ENCODE measurements at regions not wholly inside any gene's neighbourhood (a gene's known extent, or its start where the extent isn't known, plus 50 kb on each side); places are given as distances from the start of the nearest gene placed in this dataset.

DNA sequence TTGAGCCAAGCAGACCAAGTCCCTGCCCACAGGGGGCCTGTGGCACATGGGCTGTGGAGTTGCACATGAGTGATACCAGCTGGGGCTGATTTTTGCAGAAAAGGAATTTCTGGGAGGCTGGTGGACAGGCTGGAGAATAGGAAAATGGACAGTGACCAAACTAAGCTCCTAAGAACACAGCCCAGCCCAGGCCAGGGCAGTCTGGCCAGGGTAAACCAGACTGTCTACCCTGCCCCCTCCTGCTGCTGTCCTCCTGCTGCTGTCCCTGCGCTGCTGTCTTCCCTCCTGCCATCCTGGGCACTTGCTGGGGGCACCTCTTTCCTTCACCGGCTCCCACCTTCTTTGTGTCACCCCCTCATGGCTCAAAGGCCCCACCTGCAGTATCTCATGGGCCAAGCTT is 219.2 kb downstream of the ZIC5 start:
- Histone ChIP-seq H3K9me3 (no peaks in the 10 kb centered on the region), H3K4me3 (no peak overlapping the region), H3K27me3 (no peaks in the 10 kb centered on the region), H3K36me3 (no peaks in the 10 kb centered on the region), H3K4me1 (no peaks in the 10 kb centered on the region), H3K27ac (no peak overlapping the region)
- 84 to 97% (median 88%) methylated on average over 2 of the region's 2 CpGs for WGBS, 5 donors
- intact Hi-C loops (cut with DNase I; ENCODE audit: low total_unique reads) = no loop called here
- TF ChIP-seq POLR2AphosphoS5 (IDR thresholded peaks at IDR 0.05) = no peak
- TF ChIP-seq, protein P1, sequence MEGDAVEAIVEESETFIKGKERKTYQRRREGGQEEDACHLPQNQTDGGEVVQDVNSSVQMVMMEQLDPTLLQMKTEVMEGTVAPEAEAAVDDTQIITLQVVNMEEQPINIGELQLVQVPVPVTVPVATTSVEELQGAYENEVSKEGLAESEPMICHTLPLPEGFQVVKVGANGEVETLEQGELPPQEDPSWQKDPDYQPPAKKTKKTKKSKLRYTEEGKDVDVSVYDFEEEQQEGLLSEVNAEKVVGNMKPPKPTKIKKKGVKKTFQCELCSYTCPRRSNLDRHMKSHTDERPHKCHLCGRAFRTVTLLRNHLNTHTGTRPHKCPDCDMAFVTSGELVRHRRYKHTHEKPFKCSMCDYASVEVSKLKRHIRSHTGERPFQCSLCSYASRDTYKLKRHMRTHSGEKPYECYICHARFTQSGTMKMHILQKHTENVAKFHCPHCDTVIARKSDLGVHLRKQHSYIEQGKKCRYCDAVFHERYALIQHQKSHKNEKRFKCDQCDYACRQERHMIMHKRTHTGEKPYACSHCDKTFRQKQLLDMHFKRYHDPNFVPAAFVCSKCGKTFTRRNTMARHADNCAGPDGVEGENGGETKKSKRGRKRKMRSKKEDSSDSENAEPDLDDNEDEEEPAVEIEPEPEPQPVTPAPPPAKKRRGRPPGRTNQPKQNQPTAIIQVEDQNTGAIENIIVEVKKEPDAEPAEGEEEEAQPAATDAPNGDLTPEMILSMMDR (IDR thresholded peaks at IDR 0.05) = no peak
- TF ChIP-seq POLR2A (IDR thresholded peaks at IDR 0.05) = no peak
- DNase-seq = no peak

DNA sequence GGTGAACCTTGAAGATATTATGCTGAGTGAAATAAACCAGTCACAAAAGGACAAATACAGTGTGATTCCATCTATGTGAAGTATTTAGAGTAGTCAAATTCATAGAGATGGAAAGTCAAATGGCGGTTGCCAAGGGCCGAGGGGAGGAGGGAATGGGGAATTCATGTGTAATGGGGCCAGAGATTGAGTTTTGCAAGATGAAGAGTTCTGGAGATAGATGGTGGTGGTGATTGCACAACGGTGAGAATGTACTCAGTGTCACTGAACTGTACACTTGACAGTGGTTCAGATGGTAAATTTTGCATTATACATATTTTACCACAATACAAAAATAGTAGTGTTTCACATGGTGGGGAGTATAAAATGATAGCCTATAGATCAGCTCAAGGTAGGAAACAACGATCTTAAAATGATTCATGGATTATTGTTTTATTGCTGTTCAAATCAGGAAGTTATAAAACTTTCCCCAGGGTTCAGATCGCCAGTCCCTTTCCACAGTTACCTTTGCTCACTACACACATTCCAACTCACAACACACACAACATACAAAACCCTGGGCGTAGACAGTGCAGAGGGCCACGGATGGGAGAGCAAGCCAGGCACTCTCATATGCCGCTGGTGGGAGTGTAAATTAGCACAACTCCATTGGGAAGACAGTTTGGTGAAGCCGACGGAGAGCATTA is 219.9 kb downstream of the ZIC5 start:
- no peaks in the 10 kb centered on the region for H3K36me3 ChIP-seq
- H3K4me1 ChIP-seq = no peaks in the 10 kb centered on the region
- H3K27me3 ChIP-seq = no peaks in the 10 kb centered on the region
- intact Hi-C loops (cut with DNase I; ENCODE audit: low total_unique reads) = no loop called here
- 81 to 89% (median 85%) methylated on average over 10 of the region's 10 CpGs for WGBS, 5 donors
- no peak for DNase-seq
- H3K4me3 ChIP-seq = no peak overlapping the region
- H3K9me3 ChIP-seq = no peaks in the 10 kb centered on the region
- TF ChIP-seq POLR2AphosphoS5 (IDR thresholded peaks at IDR 0.05) = no peak
- TF ChIP-seq, protein P1 (IDR thresholded peaks at IDR 0.05) = no peak
- no peak for TF ChIP-seq EP300 (IDR thresholded peaks at IDR 0.05)
- TF ChIP-seq POLR2A (IDR thresholded peaks at IDR 0.05) = no peak
- no peak overlapping the region for H3K27ac ChIP-seq

DNA sequence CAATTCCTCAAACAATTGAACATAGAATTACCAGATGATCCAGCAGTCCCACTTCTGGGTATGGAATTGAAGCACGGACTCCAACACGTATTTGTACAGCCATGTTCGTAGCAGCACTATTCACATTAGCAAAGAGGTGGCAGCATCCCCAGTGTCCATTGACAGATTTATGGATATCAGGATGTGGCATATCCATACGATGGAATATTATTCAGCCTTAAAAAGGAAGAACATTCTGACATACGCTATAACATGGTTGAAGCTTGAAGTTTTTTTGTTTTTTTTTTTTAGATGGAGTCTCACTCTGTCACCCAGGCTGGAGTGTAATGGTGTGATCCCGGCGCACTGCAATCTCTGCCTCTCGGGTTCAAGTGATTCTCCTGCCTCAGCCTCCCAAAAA is 220.6 kb downstream of the ZIC5 start:
- Histone ChIP-seq H3K4me1 (no peaks in the 10 kb centered on the region), H3K36me3 (no peaks in the 10 kb centered on the region), H3K27me3 (no peaks in the 10 kb centered on the region), H3K9me3 (no peaks in the 10 kb centered on the region), H3K27ac (no peak overlapping the region), H3K4me3 (no peak overlapping the region)
- WGBS, 5 donors = 93 to 98% (median 96%) methylated on average over 8 of the region's 8 CpGs
- intact Hi-C loops (cut with DNase I; ENCODE audit: low total_unique reads) = no loop called here
- no peak for TF ChIP-seq POLR2A (IDR thresholded peaks at IDR 0.05)
- TF ChIP-seq EP300 (IDR thresholded peaks at IDR 0.05) = no peak
- TF ChIP-seq POLR2AphosphoS5 (IDR thresholded peaks at IDR 0.05) = no peak
- TF ChIP-seq, protein P1 (IDR thresholded peaks at IDR 0.05) = no peak
- DNase-seq = no peak

DNA sequence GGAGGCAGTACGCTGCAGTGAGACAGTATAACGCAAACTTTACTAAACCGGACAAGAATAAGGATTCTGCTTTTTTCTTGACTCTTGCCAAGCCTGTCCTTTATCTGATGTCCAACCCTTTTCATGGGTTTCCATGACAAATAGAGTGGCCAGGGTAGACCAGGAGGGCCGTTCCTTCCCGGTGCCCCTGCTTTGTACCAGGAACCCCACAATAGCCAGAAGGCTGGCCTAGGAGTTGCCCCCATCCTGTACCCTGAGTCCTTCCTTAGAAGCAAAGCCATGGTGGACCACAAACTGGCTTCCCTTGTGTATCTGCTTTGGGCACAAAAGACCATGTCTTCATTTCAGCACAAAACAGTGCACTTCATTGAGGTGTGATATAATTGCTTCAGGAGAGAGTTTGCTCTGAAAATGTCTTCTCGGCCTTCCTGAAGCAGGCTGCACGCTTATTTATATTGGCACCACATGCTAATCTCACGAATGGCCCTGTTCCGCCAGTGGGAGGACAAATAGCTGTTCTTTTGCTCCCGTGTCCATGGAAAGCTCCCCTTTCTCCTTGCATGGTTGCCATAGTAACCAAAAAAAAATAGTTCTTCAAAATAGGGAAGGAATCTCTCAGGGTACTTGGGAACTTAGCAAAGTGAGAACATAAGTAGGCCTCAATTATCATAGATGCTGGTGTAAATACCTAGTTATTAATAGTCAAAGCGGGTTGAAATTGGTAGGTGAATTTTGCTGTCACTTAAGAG is 222.1 kb downstream of the ZIC5 start:
- Histone ChIP-seq H3K27ac (no peak overlapping the region), H3K9me3 (no peaks in the 10 kb centered on the region), H3K27me3 (no peaks in the 10 kb centered on the region), H3K36me3 (no peaks in the 10 kb centered on the region), H3K4me1 (no peaks in the 10 kb centered on the region), H3K4me3 (no peak overlapping the region)
- no peak for DNase-seq
- TF ChIP-seq EP300 (IDR thresholded peaks at IDR 0.05) (no peak), POLR2A (IDR thresholded peaks at IDR 0.05) (no peak), POLR2AphosphoS5 (IDR thresholded peaks at IDR 0.05) (no peak)
- TF ChIP-seq, protein P1 (IDR thresholded peaks at IDR 0.05) = no peak
- WGBS, 5 donors = 82 to 88% (median 87%) methylated on average over 11 of the region's 11 CpGs
- intact Hi-C loops (cut with DNase I; ENCODE audit: low total_unique reads) = no loop called here
